Gastroesophageal sphincter (tissue), 3 donors: ENCODE measurements at regions not wholly inside any gene's neighbourhood (a gene's known extent, or its start where the extent isn't known, plus 50 kb on each side); places are given as distances from the start of the nearest gene placed in this dataset.

Experiments
- POLR2A ChIP-seq, 2 donors: fragments of 450-650 bp; IDR thresholded peaks; one replicate each; pipeline ENCODE4 v1.6.1; 2017; ENCODE audit warnings: antibody characterized with exemption in 2 of 2, mild to moderate bottlenecking in 2 of 2, moderate library complexity in 1 of 2
- TF ChIP-seq, protein P1 (sequence below), 4 experiments: fragments of 200-600 bp in 2 of 4; fragments of 450-650 bp in 2 of 4; sonication (generic) in 1 of 4; IDR thresholded peaks; one replicate each; pipeline ENCODE4 v1.5.1; 2017 to 2019; ENCODE audit warnings: antibody characterized with exemption in 4 of 4, mild to moderate bottlenecking in 2 of 4, moderate library complexity in 2 of 4

DNA sequence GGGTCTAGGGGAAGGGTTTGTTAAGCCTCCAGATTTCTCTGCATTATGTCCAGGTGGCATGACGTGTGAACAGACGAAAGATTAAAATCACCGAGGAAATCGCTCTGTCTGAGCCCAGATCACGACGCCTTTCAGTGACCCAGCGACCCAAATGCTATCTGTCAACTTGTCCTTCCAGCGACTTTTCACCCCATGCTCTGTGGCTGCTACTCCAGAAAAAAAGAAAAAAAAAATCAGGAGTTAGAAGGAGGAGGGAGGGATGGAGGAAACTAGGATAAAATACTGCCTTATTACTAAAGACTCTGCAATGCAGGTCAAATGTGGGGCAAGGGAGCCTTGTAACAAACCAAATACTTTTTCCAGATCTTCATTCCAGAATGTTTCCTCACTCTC is 352.0 kb downstream of the NUF2 start:
- TF ChIP-seq, protein P1, sequence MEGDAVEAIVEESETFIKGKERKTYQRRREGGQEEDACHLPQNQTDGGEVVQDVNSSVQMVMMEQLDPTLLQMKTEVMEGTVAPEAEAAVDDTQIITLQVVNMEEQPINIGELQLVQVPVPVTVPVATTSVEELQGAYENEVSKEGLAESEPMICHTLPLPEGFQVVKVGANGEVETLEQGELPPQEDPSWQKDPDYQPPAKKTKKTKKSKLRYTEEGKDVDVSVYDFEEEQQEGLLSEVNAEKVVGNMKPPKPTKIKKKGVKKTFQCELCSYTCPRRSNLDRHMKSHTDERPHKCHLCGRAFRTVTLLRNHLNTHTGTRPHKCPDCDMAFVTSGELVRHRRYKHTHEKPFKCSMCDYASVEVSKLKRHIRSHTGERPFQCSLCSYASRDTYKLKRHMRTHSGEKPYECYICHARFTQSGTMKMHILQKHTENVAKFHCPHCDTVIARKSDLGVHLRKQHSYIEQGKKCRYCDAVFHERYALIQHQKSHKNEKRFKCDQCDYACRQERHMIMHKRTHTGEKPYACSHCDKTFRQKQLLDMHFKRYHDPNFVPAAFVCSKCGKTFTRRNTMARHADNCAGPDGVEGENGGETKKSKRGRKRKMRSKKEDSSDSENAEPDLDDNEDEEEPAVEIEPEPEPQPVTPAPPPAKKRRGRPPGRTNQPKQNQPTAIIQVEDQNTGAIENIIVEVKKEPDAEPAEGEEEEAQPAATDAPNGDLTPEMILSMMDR (IDR thresholded peaks at IDR 0.05): no peak
- TF ChIP-seq POLR2A (IDR thresholded peaks at IDR 0.05): no peak
